A673 (cell line): ENCODE measurements at regions not wholly inside any gene's neighbourhood (a gene's known extent, or its start where the extent isn't known, plus 50 kb on each side); places are given as distances from the start of the nearest gene placed in this dataset.
"Not testable (repeated sequence)": the region's sequence is repeated elsewhere in the genome, so short reads cannot be mapped to it uniquely, and the experiment has no call there.

Experiments used
- BruUV-seq: library from RNA; stranded (reverse); fragments of 400-500 nt; replicated peaks from 2 replicates; lab custom pipeline; 2021; lab: Mats Ljungman, UMichigan
- CTCF ChIA-PET: fragments of 300-600 bp; sonication (Branson Sonifier 250); formaldehyde crosslinking; loops from one replicate; lab custom pipeline; 2022; ENCODE audit warnings: antibody characterized with exemption; lab: Charles Lee
- POLR2A ChIA-PET: fragments of 300-600 bp; sonication (Branson Sonifier 250); formaldehyde crosslinking; loops from one replicate; lab custom pipeline; 2022; ENCODE audit warnings: antibody characterized with exemption; ENCODE audit not compliant: low non-redundant PET; lab: Charles Lee
- DNase-seq: peaks from one replicate; pipeline ENCODE4 v3.0.0-alpha.2; 2015; ENCODE audit warnings: low spot score
- H3K27ac ChIP-seq: fragments of 200-600 bp; sonication (generic); 2 replicates; pipeline ENCODE4 v1.5.1; 2016; ENCODE audit warnings: mixed run types, low read depth, mild to moderate bottlenecking, mixed read lengths, antibody characterized with exemption, low read length; ENCODE audit not compliant: poor library complexity, severe bottlenecking
- H3K27me3 ChIP-seq: fragments of 200-600 bp; sonication (generic); replicated peaks from 2 replicates; pipeline ENCODE4 v1.6.1; 2017; ENCODE audit warnings: mixed run types, low read depth, mild to moderate bottlenecking, mixed read lengths, antibody characterized with exemption, low read length; ENCODE audit not compliant: insufficient read depth, poor library complexity
- H3K36me3 ChIP-seq: fragments of 200-600 bp; sonication (generic); 2 replicates; pipeline ENCODE4 v1.6.1; 2016; ENCODE audit warnings: mixed run types, mild to moderate bottlenecking, mixed read lengths, antibody characterized with exemption, low read length; ENCODE audit not compliant: insufficient read depth, poor library complexity, severe bottlenecking
- H3K4me1 ChIP-seq: fragments of 200-600 bp; sonication (generic); 2 replicates; pipeline ENCODE4 v1.6.1; 2017; ENCODE audit warnings: mixed run types, mild to moderate bottlenecking, mixed read lengths, antibody characterized with exemption, low read length; ENCODE audit not compliant: insufficient read depth, poor library complexity, severe bottlenecking
- H3K4me3 ChIP-seq: fragments of 200-600 bp; sonication (generic); 2 replicates; pipeline ENCODE4 v1.5.1; 2016; ENCODE audit warnings: low read depth, mixed run types, mild to moderate bottlenecking, mixed read lengths, low read length; ENCODE audit not compliant: poor library complexity, severe bottlenecking
- H3K9me3 ChIP-seq: fragments of 200-600 bp; sonication (generic); 2 replicates; pipeline ENCODE4 v1.6.1; 2016; ENCODE audit warnings: mixed run types, low read depth, mild to moderate bottlenecking, mixed read lengths, antibody characterized with exemption, low read length; ENCODE audit not compliant: poor library complexity, severe bottlenecking
- CTCF ChIP-seq: fragments of 300-800, 200-600 bp; sonication (generic); conservative IDR thresholded peaks from 2 replicates; pipeline ENCODE4 v1.5.1; 2017; ENCODE audit warnings: low read depth, mild to moderate bottlenecking, antibody characterized with exemption, low read length, moderate library complexity, mixed read lengths
- EZH2 ChIP-seq: fragments of 200-600 bp; sonication (generic); IDR thresholded peaks from 2 replicates; pipeline ENCODE4 v1.6.1; 2017; ENCODE audit warnings: borderline replicate concordance, low read depth, mild to moderate bottlenecking, mixed read lengths, antibody characterized with exemption, low read length; ENCODE audit not compliant: poor library complexity, severe bottlenecking
- intact Hi-C: fragments of 100-400 bp; cut with micrococcal nuclease; formaldehyde crosslinking; loops from one replicate; pipeline ENCODE4 v1.10.0; 2022; ENCODE audit not compliant: unreplicated experiment

DNA sequence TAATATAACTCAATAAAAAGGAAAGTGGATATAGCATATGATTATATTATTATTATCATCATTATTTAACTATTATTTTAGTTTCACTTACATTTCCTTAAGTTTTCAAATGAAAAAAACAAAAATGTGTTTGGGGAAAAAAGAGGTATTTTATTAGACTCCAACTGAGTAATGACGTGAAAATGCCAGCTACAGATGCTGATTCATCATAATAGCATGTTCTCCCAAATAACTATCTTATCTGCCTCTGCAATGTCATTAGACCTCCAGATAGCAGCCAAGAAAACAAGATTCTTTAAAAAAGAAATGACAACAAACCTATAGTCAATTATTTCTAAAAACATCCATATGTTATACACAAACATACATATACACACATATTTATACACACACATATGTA, 1071.9 kb upstream of the TMPRSS15 start:
- Histone ChIP-seq H3K27ac (no peak overlapping the region), H3K4me3 (no peak overlapping the region), H3K4me1 (no peaks in the 10 kb centered on the region), H3K9me3 (peaks cover 33% of the 10 kb centered on the region), H3K36me3 (no peaks in the 10 kb centered on the region), H3K27me3 (no peaks in the 10 kb centered on the region)
- CTCF ChIA-PET: no interaction called here
- no TSS peak for BruUV-seq
- POLR2A ChIA-PET: no interaction called here
- intact Hi-C loops: no loop called here
- no peak for DNase-seq
- no peak for TF ChIP-seq CTCF
- no peak for TF ChIP-seq EZH2

- ChIA-PET POLR2A (no interaction called here), CTCF (no interaction called here)
- H3K27ac ChIP-seq: no peak overlapping the region
- TF ChIP-seq EZH2 (no peak), CTCF (no peak)
- H3K4me3 ChIP-seq: no peak overlapping the region
- H3K36me3 ChIP-seq: no peaks in the 10 kb centered on the region
- H3K27me3 ChIP-seq: no peaks in the 10 kb centered on the region
- peaks cover 22% of the 10 kb centered on the region for H3K9me3 ChIP-seq
- H3K4me1 ChIP-seq: no peaks in the 10 kb centered on the region
- no peak for DNase-seq
- intact Hi-C loops: no loop called here
- no TSS peak for BruUV-seq
Observed at GRCh38 chr21:19489930-19490329, 1086.3 kb upstream of the TMPRSS15 start.

DNA sequence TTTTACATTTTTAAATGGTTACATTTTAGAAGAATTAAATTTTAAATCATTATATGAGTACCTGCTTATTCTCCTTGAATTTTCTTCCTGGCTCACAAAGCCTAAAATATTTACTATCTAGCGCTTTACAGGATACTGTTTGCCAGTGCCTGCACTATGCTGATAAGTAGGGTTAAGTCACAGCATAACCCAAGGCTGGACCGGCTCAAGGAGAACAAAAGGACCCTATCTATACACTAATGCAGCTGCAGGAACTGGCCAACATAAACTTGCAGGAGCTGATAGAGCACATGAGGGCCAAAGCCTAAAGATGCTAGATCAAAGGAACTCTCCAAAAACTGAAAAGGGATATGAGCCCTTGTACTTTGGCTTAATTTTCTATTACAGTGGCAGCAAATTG, 1086.9 kb upstream of the TMPRSS15 start:
- CTCF ChIA-PET: no interaction called here
- no TSS peak for BruUV-seq
- H3K36me3 ChIP-seq: no peaks in the 10 kb centered on the region

DNA sequence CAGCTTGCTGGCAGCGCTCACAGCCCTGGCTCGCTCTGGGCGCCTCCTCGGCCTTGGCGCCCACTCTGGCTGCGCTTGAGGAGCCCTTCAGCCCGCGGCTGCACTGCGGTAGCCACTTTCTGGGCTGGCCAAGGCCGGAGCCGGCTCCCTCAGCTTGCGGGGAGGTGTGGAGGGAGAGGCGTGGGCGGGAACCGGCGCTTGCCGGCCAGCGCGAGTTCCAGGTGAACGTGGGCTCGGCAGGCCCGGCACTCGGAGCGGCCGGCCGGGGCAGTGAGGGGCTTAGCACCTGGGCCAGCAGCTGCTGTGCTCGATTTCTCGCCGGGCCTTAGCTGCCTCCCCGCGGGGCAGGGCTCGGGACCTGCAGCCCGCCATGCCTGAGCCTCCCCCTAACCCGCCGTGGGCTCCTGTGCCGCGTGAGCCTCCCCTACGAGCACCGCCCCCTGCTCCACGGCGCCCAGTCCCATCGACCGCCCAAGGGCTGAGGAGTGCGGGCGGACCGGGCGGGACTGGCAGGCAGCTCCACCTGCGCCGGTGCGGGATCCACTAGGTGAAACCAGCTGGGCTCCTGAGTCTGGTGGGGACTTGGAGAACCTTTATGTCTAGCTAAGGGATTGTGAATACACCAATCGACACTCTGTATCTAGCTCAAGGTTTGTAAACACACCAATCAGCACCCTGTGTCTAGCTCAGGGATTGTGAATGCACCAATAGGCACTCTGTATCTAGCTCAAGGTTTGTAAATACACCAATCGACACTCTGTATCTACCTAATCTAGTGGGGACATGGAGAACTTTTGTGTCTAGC, 1090.1 kb upstream of the TMPRSS15 start:
- H3K27me3 ChIP-seq, BruUV-seq, H3K27ac ChIP-seq, H3K4me3 ChIP-seq, intact Hi-C loops, H3K4me1 ChIP-seq, CTCF ChIA-PET, POLR2A ChIA-PET, DNase-seq, H3K36me3 ChIP-seq: not testable (repeated sequence)
- H3K9me3 ChIP-seq: peaks cover 20% of the 10 kb centered on the region

More for the DNA sequence above, 1086.9 kb upstream of the TMPRSS15 start:
- no peaks in the 10 kb centered on the region for H3K4me1 ChIP-seq
- no peaks in the 10 kb centered on the region for H3K27me3 ChIP-seq
- peaks cover 22% of the 10 kb centered on the region for H3K9me3 ChIP-seq
- no peak for TF ChIP-seq EZH2
- TF ChIP-seq CTCF: no peak
- H3K4me3 ChIP-seq: no peak overlapping the region
- intact Hi-C loops: no loop called here
- POLR2A ChIA-PET: no interaction called here
- H3K27ac ChIP-seq: no peak overlapping the region
- no peak for DNase-seq
